ENCODE measurements at regions not wholly inside any gene's neighbourhood (a gene's known extent, or its start where the extent isn't known, plus 50 kb on each side); places are given as distances from the start of the nearest gene placed in this dataset.

GRCh38 chr3:44021651-44022594 lies 219.8 kb upstream of the TOPAZ1 start:
- DNase-seq (ENCODE audit: low read depth), result no peak

GRCh38 chr3:44023961-44024593 lies 217.6 kb upstream of the TOPAZ1 start:
- no peak for DNase-seq (ENCODE audit: low read depth)

- no peak for DNase-seq (ENCODE audit: low read depth)
Observed at GRCh38 chr3:44026220-44026865, 215.3 kb upstream of the TOPAZ1 start.

GRCh38 chr3:44029100-44029499 lies 212.6 kb upstream of the TOPAZ1 start:
- DNase-seq (ENCODE audit: low read depth), result no peak

- DNase-seq (ENCODE audit: low read depth), result no peak
Observed at GRCh38 chr3:44030285-44030684, 211.4 kb upstream of the TOPAZ1 start.

- no peak for DNase-seq (ENCODE audit: low read depth)
Observed at GRCh38 chr3:44030687-44031305, 210.9 kb upstream of the TOPAZ1 start.

- DNase-seq (ENCODE audit: low read depth), result no peak
Observed at GRCh38 chr3:44031387-44032380, 210.0 kb upstream of the TOPAZ1 start.

GRCh38 chr3:44032487-44032886 lies 209.2 kb upstream of the TOPAZ1 start:
- DNase-seq (ENCODE audit: low read depth), result no peak

- DNase-seq (ENCODE audit: low read depth), result no peak
Observed at GRCh38 chr3:44033123-44033522, 208.6 kb upstream of the TOPAZ1 start.

GRCh38 chr3:44036850-44037249 lies 204.8 kb upstream of the TOPAZ1 start:
- no peak for DNase-seq (ENCODE audit: low read depth)

GRCh38 chr3:44039006-44039405 lies 202.7 kb upstream of the TOPAZ1 start:
- DNase-seq (ENCODE audit: low read depth), result no peak

GRCh38 chr3:44041726-44042125 lies 200.0 kb upstream of the TOPAZ1 start:
- DNase-seq (ENCODE audit: low read depth), result no peak

- DNase-seq (ENCODE audit: low read depth), result no peak
Observed at GRCh38 chr3:44042772-44043171, 198.9 kb upstream of the TOPAZ1 start.

GRCh38 chr3:44045476-44046275 lies 196.0 kb upstream of the TOPAZ1 start:
- DNase-seq (ENCODE audit: low read depth), result no peak

GRCh38 chr3:44047796-44048195 lies 193.9 kb upstream of the TOPAZ1 start:
- no peak for DNase-seq (ENCODE audit: low read depth)

- DNase-seq (ENCODE audit: low read depth), result no peak
Observed at GRCh38 chr3:44048196-44048924, 193.3 kb upstream of the TOPAZ1 start.

- no peak for DNase-seq (ENCODE audit: low read depth)
Observed at GRCh38 chr3:44048949-44049348, 192.7 kb upstream of the TOPAZ1 start.

GRCh38 chr3:44050101-44050500 lies 191.6 kb upstream of the TOPAZ1 start:
- DNase-seq (ENCODE audit: low read depth), result no peak

- no peak for DNase-seq (ENCODE audit: low read depth)
Observed at GRCh38 chr3:44050867-44051266, 190.8 kb upstream of the TOPAZ1 start.

- DNase-seq (ENCODE audit: low read depth), result no peak
Observed at GRCh38 chr3:44055951-44056350, 185.7 kb upstream of the TOPAZ1 start.
